ENCODE measurements at regions not wholly inside any gene's neighbourhood (a gene's known extent, or its start where the extent isn't known, plus 50 kb on each side); places are given as distances from the start of the nearest gene placed in this dataset.
"Not testable (repeated sequence)": the region's sequence is repeated elsewhere in the genome, so short reads cannot be mapped to it uniquely, and the experiment has no call there.

DNA sequence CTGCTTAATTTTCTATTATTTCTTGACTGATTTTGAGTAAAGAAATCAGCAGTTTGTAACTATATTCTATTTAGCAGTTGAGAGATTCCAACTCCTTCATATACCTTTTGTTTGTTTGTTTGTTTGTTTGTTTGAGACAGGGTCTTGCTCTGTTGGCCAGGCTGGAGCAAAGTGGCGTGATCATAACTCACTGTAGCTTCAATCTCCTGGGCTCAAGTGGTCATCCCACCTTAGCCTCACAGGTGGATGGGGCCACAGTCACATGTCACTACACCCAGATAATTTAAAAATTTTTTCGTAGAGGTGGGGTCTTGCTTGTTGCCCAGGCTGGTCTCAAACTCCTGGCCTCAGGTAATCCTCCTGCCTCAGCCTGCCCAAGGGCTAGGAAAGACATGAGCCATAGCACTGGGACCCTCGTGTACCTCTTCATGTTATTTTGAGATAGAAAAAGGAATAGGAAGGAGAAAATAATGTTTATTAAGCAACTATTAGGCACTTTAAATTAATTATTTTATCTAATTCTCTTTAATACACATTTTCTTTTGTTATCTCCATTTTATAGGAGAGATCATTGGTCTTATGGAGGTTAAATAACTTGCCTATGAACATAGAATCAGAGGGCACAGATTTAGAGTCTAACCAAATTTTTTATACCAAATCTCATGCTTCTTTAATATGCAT, 133.0 kb downstream of the ZNF608 start:
- 89 to 90% methylated on average over 3 of the region's 3 CpGs for WGBS, 2 donors
- no peaks in the 10 kb centered on the region for H3K9me3 ChIP-seq (ENCODE audit: control insufficient read depth in 2 of 2, insufficient read depth in 1 of 2, low read depth in 1 of 2, low read length in 1 of 2)
- H3K4me3 ChIP-seq (ENCODE audit: low read depth in 1 of 2, low read length in 2 of 2): no peak overlapping the region
- no peak overlapping the region for H3K27ac ChIP-seq (ENCODE audit: low read depth in 2 of 2, low read length in 1 of 2)
- no peaks in the 10 kb centered on the region for H3K4me1 ChIP-seq (ENCODE audit: control insufficient read depth in 2 of 2, insufficient read depth in 2 of 2, low read length in 1 of 2)
- H3K36me3 ChIP-seq (ENCODE audit: control insufficient read depth in 2 of 2, insufficient read depth in 2 of 2, low read length in 1 of 2): no peaks in the 10 kb centered on the region
- H3K27me3 ChIP-seq (ENCODE audit: control insufficient read depth in 1 of 2, insufficient read depth in 2 of 2, low read length in 2 of 2): no peaks in the 10 kb centered on the region

- H3K4me1 ChIP-seq (ENCODE audit: control insufficient read depth in 2 of 2, insufficient read depth in 2 of 2, low read length in 1 of 2): no peaks in the 10 kb centered on the region
- H3K36me3 ChIP-seq (ENCODE audit: control insufficient read depth in 2 of 2, insufficient read depth in 2 of 2, low read length in 1 of 2): no peaks in the 10 kb centered on the region
- no peaks in the 10 kb centered on the region for H3K27me3 ChIP-seq (ENCODE audit: control insufficient read depth in 1 of 2, insufficient read depth in 2 of 2, low read length in 2 of 2)
- 80 to 89% methylated on average over 7 of the region's 7 CpGs for WGBS, 2 donors
- no peaks in the 10 kb centered on the region for H3K9me3 ChIP-seq (ENCODE audit: control insufficient read depth in 2 of 2, insufficient read depth in 1 of 2, low read depth in 1 of 2, low read length in 1 of 2)
- H3K27ac ChIP-seq (ENCODE audit: low read depth in 2 of 2, low read length in 1 of 2): no peak overlapping the region
- no peak overlapping the region for H3K4me3 ChIP-seq (ENCODE audit: low read depth in 1 of 2, low read length in 2 of 2)
Measured at GRCh38 chr5:124612023-124612422, 134.4 kb downstream of the ZNF608 start.

DNA sequence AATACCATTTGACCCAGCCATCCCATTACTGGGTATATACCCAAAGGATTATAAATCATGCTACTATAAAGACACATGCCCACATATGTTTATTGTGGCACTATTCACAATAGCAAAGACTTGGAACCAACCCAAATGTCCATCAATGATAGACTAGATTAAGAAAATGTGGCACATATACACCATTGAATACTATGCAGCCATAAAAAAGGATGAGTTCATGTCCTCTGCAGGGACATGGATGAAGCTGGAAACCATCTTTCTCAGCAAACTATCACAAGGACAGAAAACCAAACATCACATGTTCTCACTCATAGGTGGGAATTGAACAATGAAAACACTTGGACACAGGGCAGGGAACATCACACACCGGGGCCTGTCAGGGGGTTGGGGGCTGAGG, 135.2 kb downstream of the ZNF608 start:
- not testable (repeated sequence) for H3K36me3 ChIP-seq (ENCODE audit: control insufficient read depth in 2 of 2, insufficient read depth in 2 of 2, low read length in 1 of 2); H3K9me3 ChIP-seq (ENCODE audit: control insufficient read depth in 2 of 2, insufficient read depth in 1 of 2, low read depth in 1 of 2, low read length in 1 of 2); H3K4me3 ChIP-seq (ENCODE audit: low read depth in 1 of 2, low read length in 2 of 2); H3K4me1 ChIP-seq (ENCODE audit: control insufficient read depth in 2 of 2, insufficient read depth in 2 of 2, low read length in 1 of 2); H3K27me3 ChIP-seq (ENCODE audit: control insufficient read depth in 1 of 2, insufficient read depth in 2 of 2, low read length in 2 of 2); H3K27ac ChIP-seq (ENCODE audit: low read depth in 2 of 2, low read length in 1 of 2)
- WGBS, 2 donors: 95 to 100% methylated on average over 1 of the region's 1 CpG

- not testable (repeated sequence) for H3K27me3 ChIP-seq (ENCODE audit: control insufficient read depth in 1 of 2, insufficient read depth in 2 of 2, low read length in 2 of 2); H3K4me1 ChIP-seq (ENCODE audit: control insufficient read depth in 2 of 2, insufficient read depth in 2 of 2, low read length in 1 of 2); H3K27ac ChIP-seq (ENCODE audit: low read depth in 2 of 2, low read length in 1 of 2); H3K36me3 ChIP-seq (ENCODE audit: control insufficient read depth in 2 of 2, insufficient read depth in 2 of 2, low read length in 1 of 2); H3K9me3 ChIP-seq (ENCODE audit: control insufficient read depth in 2 of 2, insufficient read depth in 1 of 2, low read depth in 1 of 2, low read length in 1 of 2); H3K4me3 ChIP-seq (ENCODE audit: low read depth in 1 of 2, low read length in 2 of 2)
- 78 to 98% methylated on average over 1 of the region's 1 CpG for WGBS, 2 donors
Measured at GRCh38 chr5:124609685-124610084, 136.8 kb downstream of the ZNF608 start.

- Histone ChIP-seq H3K27ac (ENCODE audit: low read depth in 2 of 2, low read length in 1 of 2) (no peak overlapping the region), H3K27me3 (ENCODE audit: control insufficient read depth in 1 of 2, insufficient read depth in 2 of 2, low read length in 2 of 2) (no peaks in the 10 kb centered on the region), H3K9me3 (ENCODE audit: control insufficient read depth in 2 of 2, insufficient read depth in 1 of 2, low read depth in 1 of 2, low read length in 1 of 2) (no peaks in the 10 kb centered on the region), H3K4me1 (ENCODE audit: control insufficient read depth in 2 of 2, insufficient read depth in 2 of 2, low read length in 1 of 2) (no peaks in the 10 kb centered on the region), H3K4me3 (ENCODE audit: low read depth in 1 of 2, low read length in 2 of 2) (no peak overlapping the region), H3K36me3 (ENCODE audit: control insufficient read depth in 2 of 2, insufficient read depth in 2 of 2, low read length in 1 of 2) (no peaks in the 10 kb centered on the region)
- WGBS, 2 donors: 91 to 93% methylated on average over 2 of the region's 2 CpGs
Measured at GRCh38 chr5:124606543-124606942, 139.9 kb downstream of the ZNF608 start.

DNA sequence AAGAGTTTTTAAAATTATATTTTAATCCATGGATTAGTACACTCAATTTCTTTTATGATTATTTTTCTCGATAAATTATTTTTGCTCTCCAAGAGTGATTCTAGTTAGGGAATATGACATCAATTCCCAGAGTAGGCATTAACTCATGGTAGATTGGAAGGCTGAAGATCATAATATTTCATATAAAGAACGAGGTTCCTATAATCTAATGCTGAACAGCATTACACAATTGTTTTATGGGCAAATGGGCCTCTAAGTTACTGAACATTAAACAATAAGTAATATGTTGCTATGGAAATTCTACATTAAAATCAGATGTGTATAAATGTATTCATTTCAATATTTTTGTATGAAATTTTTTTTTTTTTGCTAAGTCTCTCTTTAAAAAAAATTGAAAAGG, 140.3 kb downstream of the ZNF608 start:
- 60 to 69% methylated on average over 2 of the region's 2 CpGs for WGBS, 2 donors
- no peak overlapping the region for H3K4me3 ChIP-seq (ENCODE audit: low read depth in 1 of 2, low read length in 2 of 2)
- H3K9me3 ChIP-seq (ENCODE audit: control insufficient read depth in 2 of 2, insufficient read depth in 1 of 2, low read depth in 1 of 2, low read length in 1 of 2): no peaks in the 10 kb centered on the region
- no peaks in the 10 kb centered on the region for H3K27me3 ChIP-seq (ENCODE audit: control insufficient read depth in 1 of 2, insufficient read depth in 2 of 2, low read length in 2 of 2)
- H3K36me3 ChIP-seq (ENCODE audit: control insufficient read depth in 2 of 2, insufficient read depth in 2 of 2, low read length in 1 of 2): no peaks in the 10 kb centered on the region
- H3K27ac ChIP-seq (ENCODE audit: low read depth in 2 of 2, low read length in 1 of 2): peak overlapping the region in 1 of 2 donors; percentile 58
- no peaks in the 10 kb centered on the region for H3K4me1 ChIP-seq (ENCODE audit: control insufficient read depth in 2 of 2, insufficient read depth in 2 of 2, low read length in 1 of 2)

DNA sequence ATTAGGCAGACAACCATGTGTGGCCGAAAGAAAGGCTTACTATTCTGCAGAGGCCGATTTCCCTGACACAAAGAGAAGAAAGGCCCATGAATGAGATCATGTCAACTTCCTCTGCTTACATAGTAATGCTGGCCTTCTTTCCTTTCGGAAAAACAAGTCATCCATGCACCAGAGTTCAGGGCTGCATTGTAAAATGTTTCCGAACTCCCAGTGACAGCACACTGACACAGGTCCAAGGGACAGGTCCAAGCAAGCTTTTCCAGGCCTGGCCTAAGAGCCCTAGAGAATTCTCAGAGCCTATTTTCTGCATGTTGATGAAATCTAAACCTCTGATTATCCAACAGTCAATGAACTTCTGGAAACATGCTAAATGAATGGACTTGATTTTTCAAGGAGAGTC, 140.9 kb downstream of the ZNF608 start:
- Histone ChIP-seq H3K4me3 (ENCODE audit: low read depth in 1 of 2, low read length in 2 of 2) (no peak overlapping the region), H3K27ac (ENCODE audit: low read depth in 2 of 2, low read length in 1 of 2) (peak overlapping the region; percentile 41 to 58), H3K4me1 (ENCODE audit: control insufficient read depth in 2 of 2, insufficient read depth in 2 of 2, low read length in 1 of 2) (no peaks in the 10 kb centered on the region), H3K9me3 (ENCODE audit: control insufficient read depth in 2 of 2, insufficient read depth in 1 of 2, low read depth in 1 of 2, low read length in 1 of 2) (no peaks in the 10 kb centered on the region), H3K36me3 (ENCODE audit: control insufficient read depth in 2 of 2, insufficient read depth in 2 of 2, low read length in 1 of 2) (no peaks in the 10 kb centered on the region), H3K27me3 (ENCODE audit: control insufficient read depth in 1 of 2, insufficient read depth in 2 of 2, low read length in 2 of 2) (no peaks in the 10 kb centered on the region)
- 19 to 37% methylated on average over 4 of the region's 4 CpGs for WGBS, 2 donors

DNA sequence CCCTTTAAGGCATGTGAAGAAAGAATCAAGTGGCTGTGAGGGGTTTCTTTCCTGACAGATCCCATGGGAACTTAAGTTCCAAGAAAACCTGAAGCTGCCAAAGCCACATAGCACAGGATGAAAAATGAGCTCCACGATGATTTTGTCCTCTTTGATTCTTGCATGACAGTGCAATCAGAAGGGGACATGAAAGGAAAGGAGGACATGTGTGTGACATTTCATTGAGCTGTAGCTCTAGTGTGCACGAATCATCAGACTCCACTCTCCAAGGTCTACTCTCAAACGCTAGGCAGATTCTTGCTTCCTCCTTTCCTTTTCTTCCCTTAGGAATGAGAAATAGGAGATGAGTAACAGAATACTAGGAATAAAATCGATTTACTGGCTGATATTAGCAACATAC, 142.0 kb downstream of the ZNF608 start:
- Histone ChIP-seq H3K4me3 (ENCODE audit: low read depth in 1 of 2, low read length in 2 of 2) (no peak overlapping the region), H3K4me1 (ENCODE audit: control insufficient read depth in 2 of 2, insufficient read depth in 2 of 2, low read length in 1 of 2) (no peaks in the 10 kb centered on the region), H3K27ac (ENCODE audit: low read depth in 2 of 2, low read length in 1 of 2) (no peak overlapping the region), H3K36me3 (ENCODE audit: control insufficient read depth in 2 of 2, insufficient read depth in 2 of 2, low read length in 1 of 2) (no peaks in the 10 kb centered on the region), H3K27me3 (ENCODE audit: control insufficient read depth in 1 of 2, insufficient read depth in 2 of 2, low read length in 2 of 2) (no peaks in the 10 kb centered on the region), H3K9me3 (ENCODE audit: control insufficient read depth in 2 of 2, insufficient read depth in 1 of 2, low read depth in 1 of 2, low read length in 1 of 2) (no peaks in the 10 kb centered on the region)
- WGBS, 2 donors: 65 to 68% methylated on average over 4 of the region's 4 CpGs

DNA sequence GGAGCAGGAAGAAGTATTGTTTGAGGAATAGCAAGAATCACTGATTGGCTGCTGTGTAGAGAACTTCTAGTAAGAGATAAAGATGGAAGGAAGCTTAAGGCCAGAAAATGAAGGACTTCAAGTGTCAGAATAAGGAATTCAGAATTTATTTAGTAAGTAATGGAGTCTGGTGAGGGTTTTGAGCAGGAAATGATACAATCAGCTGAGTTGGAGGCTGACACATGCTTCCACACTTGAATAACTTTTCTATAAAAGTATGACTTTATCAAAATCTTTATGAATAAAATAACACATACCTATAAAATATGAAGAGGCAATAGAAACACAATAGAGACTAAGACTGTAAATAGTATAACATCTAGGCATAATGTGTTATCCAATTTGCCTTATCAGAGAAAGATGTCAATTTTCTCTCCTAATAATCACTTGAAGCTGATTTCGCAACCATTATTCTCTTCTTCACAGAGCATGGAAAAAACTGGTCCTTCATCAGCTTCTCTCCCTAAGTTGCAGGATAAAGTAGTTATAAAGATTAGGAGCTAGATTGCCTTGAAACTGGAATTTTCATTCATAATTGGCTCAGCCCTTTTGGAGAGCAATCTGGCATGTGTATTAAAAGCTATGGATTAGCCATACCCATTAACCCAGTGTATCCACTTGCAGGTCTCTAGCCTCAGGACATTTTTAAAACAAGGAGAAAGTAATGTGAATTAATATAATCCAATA, 143.4 kb downstream of the ZNF608 start:
- H3K27ac ChIP-seq (ENCODE audit: low read depth in 2 of 2, low read length in 1 of 2): no peak overlapping the region
- no peaks in the 10 kb centered on the region for H3K9me3 ChIP-seq (ENCODE audit: control insufficient read depth in 2 of 2, insufficient read depth in 1 of 2, low read depth in 1 of 2, low read length in 1 of 2)
- H3K36me3 ChIP-seq (ENCODE audit: control insufficient read depth in 2 of 2, insufficient read depth in 2 of 2, low read length in 1 of 2): no peaks in the 10 kb centered on the region
- H3K4me1 ChIP-seq (ENCODE audit: control insufficient read depth in 2 of 2, insufficient read depth in 2 of 2, low read length in 1 of 2): no peaks in the 10 kb centered on the region
- no peaks in the 10 kb centered on the region for H3K27me3 ChIP-seq (ENCODE audit: control insufficient read depth in 1 of 2, insufficient read depth in 2 of 2, low read length in 2 of 2)
- H3K4me3 ChIP-seq (ENCODE audit: low read depth in 1 of 2, low read length in 2 of 2): no peak overlapping the region
- 95 to 96% methylated on average over 1 of the region's 1 CpG for WGBS, 2 donors

Data from esophagus (tissue), 2 donors.